ENCODE measurements at regions not wholly inside any gene's neighbourhood (a gene's known extent, or its start where the extent isn't known, plus 50 kb on each side); places are given as distances from the start of the nearest gene placed in this dataset.

DNA sequence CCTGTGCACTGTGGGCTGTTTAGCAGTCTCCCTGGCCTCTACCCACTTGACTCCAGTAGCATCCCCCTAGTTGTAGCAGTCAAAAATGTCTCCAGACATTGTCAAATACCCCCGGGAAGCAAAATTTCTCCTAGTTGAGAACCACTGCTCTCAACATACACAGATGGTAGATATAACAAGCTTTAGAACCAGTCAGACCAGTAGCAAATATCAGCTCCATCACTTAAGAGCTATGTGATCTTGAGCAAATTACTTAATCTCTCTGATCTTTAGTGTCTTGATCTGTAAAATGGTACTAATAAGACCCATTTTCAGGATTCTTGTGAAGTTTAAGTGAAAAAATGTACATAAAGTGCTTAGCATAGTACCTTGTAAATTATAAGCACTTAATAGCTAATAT is 96.2 kb downstream of the DUSP6 start:
- no peak for DNase-seq (ENCODE audit: low spot score)

DNA sequence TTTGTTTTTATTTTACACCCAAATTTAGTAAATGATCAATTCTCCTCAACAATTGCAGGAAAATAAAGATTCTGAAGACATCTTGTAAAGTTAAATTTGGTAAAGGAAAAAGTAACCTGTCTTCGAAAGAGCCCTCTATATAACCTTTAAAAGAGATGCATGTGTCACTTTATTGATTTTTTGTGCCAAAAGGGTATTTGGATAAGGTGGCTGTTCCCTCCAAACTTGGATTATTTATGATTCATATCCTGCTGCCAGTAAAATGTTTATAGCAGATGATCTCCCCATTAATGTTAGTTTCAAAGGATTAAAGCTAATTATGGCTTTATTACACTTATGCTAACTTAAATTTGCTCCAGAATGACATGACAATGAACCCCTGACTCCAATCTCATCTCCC is 98.8 kb downstream of the DUSP6 start:
- DNase-seq (ENCODE audit: low spot score) = no peak

DNA sequence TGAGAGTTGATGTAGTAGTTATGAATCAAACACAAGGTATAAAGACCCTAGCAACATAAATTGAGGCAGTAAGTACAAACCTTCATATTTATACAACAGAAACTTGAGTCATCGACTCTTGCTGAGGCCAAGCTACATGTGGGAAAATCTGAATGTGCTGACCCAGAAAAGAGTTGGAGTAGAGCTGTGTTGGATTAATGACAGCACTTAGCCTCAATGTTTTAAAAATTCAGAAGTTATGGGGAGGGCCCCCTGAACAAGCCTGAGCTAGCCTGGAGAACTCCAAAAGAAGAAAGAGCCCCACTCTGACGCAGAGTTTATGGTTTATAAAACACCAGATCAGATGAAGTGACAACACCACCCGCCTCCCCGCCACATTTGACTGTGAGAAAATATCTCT is 100.0 kb downstream of the DUSP6 start:
- DNase-seq (ENCODE audit: low spot score) = no peak

DNA sequence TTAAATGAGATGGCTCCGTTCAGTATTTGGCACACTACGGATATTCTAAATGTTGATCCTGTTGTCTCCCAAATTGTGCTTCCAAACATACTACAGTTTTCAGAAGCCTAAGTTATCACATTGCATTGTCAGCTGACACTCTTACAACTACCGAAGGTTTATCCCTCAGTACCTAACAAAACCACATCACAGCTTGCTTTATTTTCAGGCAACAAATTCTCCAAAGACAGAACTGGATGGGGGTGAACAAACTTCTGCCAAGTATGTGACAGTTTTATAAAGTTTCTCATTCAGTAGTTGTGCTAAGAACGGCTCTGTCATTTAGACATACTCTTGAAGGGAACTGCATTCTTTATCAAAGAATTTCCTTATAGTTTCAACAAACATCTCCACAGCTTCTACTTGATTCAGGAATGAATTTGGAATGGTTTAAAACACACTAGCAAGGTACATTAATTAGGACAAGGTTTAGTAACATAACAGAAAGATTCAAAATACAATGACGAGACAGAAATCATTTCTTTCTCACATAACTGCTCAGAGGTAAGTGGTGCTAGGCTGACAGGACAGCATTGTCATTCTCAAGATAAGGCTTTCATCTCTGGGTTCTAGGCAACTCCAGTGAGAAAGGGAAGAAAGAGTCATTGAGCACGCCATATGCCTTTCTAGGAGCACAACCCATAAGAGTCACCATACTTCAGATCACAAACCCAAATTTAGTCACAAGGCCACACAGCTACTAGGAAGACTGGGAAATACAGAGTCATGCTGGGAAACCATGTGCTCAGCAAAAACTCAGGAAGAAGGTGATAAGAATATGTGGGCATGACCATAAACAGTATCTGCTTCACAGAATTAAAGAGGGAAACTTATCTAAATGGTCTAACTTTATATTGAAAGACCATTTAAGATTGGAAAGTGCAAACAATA is 100.7 kb downstream of the DUSP6 start:
- DNase-seq (ENCODE audit: low spot score) = no peak

DNA sequence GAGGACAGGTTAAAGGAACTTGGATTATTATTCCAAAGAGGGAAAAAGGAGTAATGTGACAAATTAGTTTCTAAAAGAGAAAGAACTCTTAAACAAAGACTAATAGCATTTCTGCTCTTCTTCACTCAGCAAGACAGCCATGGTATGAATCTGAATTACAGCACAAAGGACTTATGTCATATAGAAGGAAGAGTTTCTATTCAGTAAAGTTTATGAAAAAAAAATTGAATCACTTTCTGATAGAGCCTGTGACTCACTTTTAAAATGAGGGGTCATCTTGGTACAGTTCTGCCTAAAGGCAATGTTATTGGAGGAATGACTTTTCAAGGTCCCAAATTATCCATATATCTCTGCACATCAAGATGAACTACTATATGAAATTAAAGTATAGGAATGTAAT is 101.7 kb downstream of the DUSP6 start:
- no peak for DNase-seq (ENCODE audit: low spot score)

DNA sequence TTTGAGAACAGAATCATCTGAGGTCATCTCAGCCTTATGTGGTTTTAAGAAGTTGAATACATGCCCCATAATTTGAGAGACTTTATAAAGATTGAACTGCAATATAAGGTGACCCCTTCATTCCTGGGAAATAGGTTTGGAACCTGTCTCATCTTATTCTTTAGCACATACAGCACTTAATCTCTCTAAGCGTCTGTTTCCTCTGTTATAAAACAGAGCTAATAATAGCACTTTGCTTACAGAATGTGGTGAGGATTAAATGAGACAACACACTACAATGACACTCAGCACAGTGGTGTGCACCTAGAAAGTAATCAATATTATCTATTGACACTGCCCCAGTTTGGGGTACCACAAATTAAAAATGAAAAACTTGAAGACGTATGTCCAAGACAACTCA is 102.1 kb downstream of the DUSP6 start:
- no peak for DNase-seq (ENCODE audit: low spot score)

DNA sequence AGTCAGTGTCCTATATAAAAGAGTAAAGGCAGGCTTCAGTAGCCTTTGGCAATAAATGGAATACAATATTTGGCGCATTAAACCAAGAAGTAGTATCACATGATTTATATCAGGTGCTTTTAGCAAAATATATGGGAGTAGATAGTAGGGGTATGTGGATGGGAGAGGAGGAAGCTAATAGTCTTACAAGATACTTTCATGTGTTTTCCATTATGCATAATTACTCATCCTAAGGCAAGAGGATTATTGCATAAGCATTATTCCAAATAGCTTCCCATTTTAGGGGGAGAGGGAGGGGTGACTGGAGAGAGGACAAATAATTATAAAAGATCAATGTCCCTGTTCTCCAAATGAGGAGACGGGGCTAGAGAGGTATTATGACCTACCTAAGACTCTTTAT is 104.3 kb downstream of the DUSP6 start:
- no peak for DNase-seq (ENCODE audit: low spot score)

DNA sequence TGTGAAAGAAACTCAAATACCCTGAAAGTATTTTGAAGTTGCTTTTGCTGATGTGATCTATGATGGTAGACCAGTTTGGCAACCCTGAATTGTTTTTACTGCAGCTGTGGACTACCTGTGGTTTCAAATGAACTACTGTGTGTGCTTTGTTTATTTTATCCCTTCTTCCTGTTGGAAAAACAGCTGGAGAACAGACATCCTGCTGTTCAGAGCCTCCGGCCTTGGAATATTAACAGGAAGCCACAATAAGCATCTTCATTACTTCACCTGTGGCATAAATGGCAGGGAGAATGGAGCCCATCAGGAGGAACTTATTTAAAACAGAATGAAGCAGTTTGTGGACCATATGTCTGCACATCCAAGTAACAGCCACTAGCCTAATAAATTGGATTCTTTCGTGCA is 104.8 kb downstream of the DUSP6 start:
- DNase-seq (ENCODE audit: low spot score) = no peak

DNA sequence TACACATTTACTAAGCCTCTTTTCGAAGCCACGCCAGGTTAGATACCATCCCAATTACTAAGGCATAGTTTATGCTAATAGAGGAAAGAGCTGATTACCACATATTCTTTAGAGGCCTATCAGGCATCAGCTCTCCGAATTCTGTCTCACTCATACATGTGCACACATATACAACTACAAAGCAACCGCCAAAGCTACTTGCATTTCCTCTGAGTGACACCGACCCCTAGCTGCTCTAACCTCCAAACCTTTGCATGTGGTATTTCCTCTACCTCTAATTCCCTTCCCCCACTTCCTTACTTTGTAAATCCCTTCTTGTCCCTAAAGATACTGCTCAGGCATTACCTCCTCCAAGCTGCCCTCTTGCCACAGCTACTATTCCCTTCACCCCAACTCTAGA is 107.2 kb downstream of the DUSP6 start:
- DNase-seq (ENCODE audit: low spot score) = no peak

DNA sequence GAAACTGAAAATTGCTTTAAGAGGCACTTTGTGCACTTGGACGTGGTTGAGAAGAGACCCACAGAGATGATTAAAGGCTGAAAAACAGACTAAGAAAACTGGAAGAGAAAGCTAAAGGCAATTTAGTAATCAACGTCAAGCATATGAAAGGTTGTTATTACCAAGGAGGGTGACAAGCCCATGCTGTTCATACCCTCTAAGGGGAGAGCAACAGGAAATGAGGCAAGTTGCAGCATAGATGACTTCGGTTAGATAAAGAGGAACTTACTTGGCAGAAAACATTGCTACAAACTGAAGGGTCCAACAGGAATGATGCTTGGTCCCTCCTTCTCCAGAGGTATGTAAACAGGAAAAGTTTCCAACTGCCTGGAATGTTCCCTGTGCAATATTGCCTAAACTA is 107.8 kb downstream of the DUSP6 start:
- DNase-seq (ENCODE audit: low spot score) = no peak

DNA sequence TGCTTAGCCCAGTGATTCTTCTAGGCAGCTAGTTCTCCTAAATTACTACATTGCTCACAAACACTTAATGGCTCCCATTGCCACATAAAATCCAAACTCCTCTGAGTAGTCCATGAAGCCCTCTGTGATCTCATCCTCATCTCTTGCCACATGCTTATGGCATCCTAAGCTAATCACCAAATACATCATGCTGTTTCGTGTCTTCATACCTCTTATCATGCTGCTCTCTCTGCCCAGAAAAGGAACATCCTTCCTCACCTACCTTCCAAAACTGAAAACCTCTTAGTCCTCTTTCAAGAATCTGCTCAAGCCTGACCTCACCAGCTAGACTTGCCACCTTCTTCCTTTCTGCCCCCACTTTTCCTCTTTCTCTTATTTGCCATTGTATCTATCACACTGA is 108.5 kb downstream of the DUSP6 start:
- no peak for DNase-seq (ENCODE audit: low spot score)

DNA sequence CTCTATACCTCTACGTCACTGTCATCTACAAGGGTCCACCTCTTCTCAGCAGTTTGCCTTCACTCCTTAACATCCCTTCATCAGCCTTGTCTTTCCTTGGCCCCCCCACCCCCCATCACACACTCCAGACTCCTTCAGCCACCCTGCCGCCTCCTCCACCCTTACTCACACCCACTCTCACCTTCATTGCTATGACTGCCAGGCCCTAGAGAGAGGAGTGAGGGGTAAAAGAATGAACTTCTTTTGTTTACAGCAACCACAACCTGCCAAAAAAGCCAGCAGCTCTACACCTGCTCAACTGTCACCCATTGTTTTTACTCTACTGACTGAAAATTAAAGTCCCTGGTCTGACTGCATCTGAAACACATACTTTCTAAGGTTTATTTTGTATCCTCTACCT is 112.8 kb downstream of the DUSP6 start:
- no peak for DNase-seq (ENCODE audit: low spot score)

DNA sequence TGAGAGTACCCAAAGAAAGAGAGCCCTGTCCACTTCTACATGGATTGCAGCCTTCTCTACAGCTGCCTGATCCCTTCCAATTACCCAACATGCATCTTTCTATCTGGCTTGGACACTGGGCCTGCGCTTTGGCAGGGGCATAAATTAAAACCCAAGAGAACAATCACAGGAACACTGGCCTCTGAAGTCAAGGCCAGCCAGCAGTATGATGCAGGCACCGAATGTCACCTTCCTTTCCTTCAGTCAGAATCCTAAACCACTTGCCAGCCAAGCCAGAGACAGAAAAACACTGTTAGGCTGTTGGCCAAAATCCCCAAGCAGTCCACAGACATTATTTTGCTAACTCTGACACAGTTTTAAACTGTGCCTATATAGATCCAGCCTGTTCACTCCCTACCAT is 113.7 kb downstream of the DUSP6 start:
- no peak for DNase-seq (ENCODE audit: low spot score)

DNA sequence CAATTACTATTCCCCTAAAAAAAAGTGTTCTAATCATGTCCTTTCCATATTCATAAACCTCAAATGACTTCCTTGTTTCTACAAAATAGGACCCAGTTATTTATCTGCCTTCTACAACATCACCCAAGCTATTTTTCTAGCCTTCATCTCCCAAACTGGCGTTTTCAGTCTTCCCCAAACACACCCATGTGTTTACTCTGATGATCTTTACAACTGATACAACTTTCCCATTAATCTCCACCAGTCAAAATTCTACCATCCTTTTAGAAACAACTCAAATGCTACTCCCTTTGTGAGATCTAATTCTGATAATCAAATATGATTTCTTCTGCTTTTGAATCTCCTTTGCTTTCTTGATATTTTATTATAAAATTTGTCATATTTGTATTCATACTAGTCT is 114.5 kb downstream of the DUSP6 start:
- no peak for DNase-seq (ENCODE audit: low spot score)

DNA sequence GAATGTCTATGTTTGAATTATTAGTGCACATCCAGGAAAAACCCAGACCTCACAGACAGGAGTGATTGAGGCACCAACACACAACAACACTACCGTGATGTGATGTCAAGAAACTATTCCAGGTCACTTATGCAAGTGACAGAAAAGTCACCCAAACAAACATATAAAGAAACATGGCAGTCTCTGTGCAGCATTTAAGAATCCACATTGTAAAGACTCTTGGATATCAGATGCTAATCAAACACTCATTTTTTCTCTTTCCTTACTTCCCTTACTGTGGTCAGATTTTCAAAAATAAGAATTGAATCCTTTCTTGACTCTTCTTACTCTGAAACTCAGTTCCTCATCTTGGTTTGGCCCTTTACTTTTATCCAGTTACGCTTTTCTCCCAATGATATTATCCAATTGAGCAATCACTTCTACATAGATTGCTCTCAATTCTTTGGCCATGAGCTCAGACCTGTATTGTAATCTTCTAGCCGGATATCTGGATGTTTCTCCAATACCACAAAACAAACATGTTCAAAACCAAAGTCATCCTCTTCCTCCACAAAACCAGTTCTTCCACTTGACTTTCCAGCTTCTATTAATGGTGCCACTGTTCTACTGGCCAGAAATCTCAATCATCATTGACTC is 115.4 kb downstream of the DUSP6 start:
- DNase-seq (ENCODE audit: low spot score) = no peak

DNA sequence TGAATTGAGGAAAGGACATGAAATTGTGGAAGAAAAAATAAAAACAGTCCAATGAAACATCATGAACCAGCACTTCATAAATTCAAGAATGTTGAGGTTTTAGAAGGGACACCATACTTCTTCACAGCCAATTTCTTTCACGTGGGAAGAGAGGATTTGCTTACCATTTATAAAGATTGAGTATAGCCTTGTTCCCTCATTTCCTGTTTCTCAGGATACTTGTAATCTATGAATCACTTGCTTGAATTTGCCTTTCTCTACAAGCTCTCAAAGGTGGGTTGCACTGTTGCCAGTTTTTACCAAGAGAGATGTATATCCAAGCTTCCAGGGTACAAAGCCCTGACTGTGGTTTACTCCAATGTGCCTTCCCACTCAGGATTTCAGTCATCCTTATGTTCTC is 116.1 kb downstream of the DUSP6 start:
- no peak for DNase-seq (ENCODE audit: low spot score)

DNA sequence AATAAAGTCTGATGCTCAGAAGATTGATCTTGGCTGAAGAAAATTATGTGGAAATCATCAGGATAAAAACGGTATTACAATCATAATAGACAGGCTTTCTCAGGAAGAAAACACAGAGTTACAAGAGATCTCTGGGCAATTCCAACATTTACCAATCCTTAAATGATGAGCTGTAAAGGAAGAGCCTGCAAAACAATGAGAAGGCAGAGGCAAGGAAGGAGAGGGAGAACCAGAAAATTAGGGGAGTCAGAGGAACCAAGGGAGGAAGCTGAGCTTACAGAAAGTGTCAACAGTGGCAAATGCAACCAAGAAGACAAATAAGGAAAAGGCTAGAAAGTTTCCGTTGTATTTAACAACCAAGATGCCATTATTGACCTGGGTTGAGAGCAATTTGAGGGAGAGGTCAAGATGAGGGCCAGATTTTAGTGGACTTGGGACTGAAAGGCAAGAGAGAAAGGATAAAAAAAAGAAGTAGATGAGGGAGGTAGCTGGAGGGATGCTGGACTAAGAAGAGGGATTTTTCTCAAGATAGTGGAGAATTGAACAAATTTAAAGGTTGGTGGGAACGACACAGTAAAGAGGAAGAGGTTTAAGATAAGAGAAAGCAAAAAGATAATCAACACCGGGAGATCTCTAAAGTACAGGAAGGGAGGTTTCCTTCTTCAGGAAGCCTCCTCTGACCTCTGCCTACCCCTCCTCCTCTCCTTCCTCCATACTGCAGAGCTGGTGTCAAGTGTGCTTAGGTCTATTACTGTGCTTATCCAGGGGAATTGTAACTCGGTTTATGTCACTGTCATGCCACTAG is 116.9 kb downstream of the DUSP6 start:
- DNase-seq (ENCODE audit: low spot score) = no peak

DNA sequence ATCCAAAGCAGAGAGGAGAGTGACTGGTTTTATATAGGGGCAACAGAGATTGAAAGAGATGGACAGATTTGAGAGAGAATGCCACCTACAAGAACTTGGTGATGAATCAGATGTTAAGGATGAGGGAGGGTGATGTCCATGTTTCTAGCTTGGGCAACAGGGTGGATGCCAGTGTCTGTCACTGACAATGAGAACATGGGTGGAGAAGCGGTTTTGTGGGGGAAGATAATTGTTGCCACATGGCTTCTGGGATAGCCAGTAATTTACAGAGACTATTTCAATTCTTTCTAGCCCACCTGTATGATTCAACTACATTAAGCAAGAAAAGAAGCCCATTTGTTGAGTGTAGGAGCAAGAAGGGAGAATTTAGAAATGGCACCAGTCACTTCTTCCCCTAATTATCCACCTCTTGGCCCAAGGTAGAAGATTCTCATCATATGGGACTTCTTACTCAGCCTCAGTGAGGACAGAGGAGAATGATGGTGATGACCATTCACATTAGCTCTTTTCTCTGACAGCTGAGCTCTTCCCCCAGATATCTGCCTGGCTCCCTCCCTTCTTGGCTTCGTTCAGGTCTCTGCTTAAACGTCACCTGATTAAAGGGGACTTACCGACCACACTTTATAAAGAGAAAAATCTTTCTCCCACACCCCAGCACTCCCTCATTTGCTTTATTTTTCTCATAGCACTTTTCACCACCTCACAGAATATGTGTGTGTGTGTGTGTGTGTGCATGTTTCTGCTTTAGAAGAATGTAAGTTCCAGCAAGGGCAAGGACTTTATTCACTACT is 117.8 kb downstream of the DUSP6 start:
- DNase-seq (ENCODE audit: low spot score) = no peak

DNA sequence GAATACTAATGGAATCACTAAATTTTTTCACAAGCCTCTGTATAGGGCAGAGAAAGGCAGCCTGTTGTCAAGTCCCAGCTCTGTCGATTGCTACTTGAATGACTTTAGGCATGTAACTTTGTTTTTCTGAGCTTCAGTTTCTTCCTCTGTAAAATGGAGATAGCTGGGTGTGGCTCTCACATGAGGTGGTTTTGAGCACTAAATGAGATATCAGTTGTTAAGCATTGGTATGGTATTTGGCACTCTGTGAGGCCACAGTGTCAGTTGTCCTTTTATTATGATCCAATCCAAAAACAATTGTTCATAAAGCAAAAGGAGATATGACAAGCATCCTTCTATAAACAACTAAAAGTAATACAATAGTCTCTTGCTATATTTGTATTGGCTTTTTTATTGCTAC is 120.6 kb downstream of the DUSP6 start:
- no peak for DNase-seq (ENCODE audit: low spot score)

DNA sequence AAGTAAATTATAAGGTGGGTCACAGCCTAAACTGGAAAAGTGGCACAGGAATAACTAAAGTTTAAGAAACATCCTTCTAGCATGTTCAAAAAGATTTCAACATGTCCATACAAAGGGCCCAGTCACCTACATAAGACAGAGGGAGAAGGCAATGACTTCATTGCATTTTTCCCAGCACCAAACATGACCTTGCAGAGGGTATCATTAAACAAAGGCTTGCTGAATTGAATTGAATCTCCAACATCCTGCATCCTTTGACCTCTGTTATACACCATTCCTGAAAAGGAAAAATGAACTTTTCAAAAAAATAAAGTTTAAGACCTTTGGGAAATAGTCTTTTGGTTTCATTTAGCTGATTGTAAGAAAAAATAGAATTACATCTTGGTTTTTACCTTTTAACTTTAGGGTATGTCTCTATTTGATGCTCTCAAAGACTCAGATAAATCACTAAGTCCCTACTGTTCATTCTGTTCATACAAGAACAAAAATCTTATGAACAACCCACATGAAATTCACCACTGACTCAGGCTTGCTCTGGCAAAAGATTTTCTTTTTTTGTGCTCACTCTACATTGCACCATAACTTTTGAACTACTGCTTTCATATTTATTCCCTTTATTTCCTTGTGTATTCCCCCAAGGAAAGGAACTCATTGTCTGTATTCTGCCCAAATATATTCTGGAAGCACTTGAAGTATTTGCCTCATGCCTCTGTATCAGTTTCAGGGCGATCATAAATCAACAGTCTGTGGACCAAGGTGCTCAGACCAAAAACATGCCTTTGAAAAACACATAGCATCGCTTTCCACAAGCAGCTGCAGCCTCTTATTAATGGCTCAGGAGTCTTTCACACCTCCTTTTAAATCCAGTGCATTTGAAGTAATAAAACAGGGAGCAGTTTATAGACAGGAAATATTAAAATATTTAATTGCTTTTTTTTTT is 121.7 kb downstream of the DUSP6 start:
- no peak for DNase-seq (ENCODE audit: low spot score)

DNA sequence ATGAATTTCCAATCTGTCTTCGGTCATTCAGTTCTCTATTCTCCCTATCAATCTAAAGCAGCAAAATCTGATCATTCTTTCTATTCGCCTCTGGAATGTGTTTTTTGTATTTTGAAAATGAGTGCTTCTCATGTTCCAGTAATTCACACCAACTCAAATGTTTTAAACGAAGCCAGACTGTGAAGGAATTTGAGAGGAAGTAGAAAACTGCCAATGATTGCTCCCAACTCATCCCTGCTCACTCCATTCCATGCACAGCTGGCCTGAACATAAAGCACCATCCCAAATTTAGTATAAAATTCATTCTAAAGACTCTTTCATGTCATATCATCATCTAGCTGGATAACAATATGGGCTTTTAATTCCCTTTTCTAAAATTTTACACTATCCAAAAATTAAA is 123.8 kb downstream of the DUSP6 start:
- DNase-seq (ENCODE audit: low spot score) = no peak

Measured in germinal center (tissue), 1 donor.